ENCODE measurements at regions not wholly inside any gene's neighbourhood (a gene's known extent, or its start where the extent isn't known, plus 50 kb on each side); places are given as distances from the start of the nearest gene placed in this dataset.

- no peak for TF ChIP-seq POLR2A (IDR thresholded peaks at IDR 0.05)
- H3K36me3 ChIP-seq (replicated peaks in 1 of 2), result no peaks in the 10 kb centered on the region
- DNase-seq, result no peak
- no peak overlapping the region for H3K27ac ChIP-seq
- H3K9me3 ChIP-seq (replicated peaks in 1 of 3), result peaks cover 0 to 3% (median 0%) of the 10 kb centered on the region in 3 donors
- H3K27me3 ChIP-seq, result no peaks in the 10 kb centered on the region
- intact Hi-C loops (cut with DNase I), result no loop called here
- no peaks in the 10 kb centered on the region for H3K4me1 ChIP-seq (replicated peaks in 1 of 2)
- no peak overlapping the region for H3K4me3 ChIP-seq
These were observed 427.5 kb downstream of the ADRA2A start for GRCh38 chr10:111504376-111504775.

- intact Hi-C loops (cut with DNase I), result no loop called here
- no peak for TF ChIP-seq CTCF (IDR thresholded peaks at IDR 0.05)
- TF ChIP-seq POLR2A (IDR thresholded peaks at IDR 0.05), result no peak
- Histone ChIP-seq H3K27ac (no peak overlapping the region), H3K9me3 (replicated peaks in 1 of 3) (peaks cover 0 to 3% (median 0%) of the 10 kb centered on the region in 3 donors), H3K27me3 (no peaks in the 10 kb centered on the region), H3K36me3 (replicated peaks in 1 of 2) (no peaks in the 10 kb centered on the region), H3K4me3 (no peak overlapping the region), H3K4me1 (replicated peaks in 1 of 2) (no peaks in the 10 kb centered on the region)
- no peak for DNase-seq
- 29 to 40% (median 33%) methylated on average over 3 of the region's 3 CpGs for WGBS, 4 donors
These were observed 429.6 kb downstream of the ADRA2A start for GRCh38 chr10:111506266-111507034.

DNA sequence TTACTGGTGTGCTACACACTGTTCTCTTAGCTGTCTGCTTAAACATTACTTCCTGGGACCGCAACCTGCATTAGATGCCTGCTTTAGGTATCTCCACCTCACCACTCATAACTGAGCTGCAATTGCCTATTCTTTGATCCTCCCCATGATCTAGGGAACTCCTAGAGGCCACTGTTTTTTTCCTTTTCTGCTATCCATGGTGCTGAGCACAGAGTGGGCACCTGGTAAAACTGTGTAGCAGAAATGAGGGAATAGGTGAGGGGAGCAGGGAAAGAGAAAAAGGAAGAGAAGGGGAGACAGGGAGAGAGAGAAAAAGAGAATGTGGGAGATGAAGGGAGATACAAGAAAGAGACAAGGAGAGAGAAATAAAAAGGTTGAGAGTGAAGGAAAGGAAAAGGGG lies 434.9 kb downstream of the ADRA2A start:
- intact Hi-C loops (cut with DNase I), result no loop called here

GRCh38 chr10:111515264-111515663 lies 438.4 kb downstream of the ADRA2A start:
- TF ChIP-seq POLR2A (IDR thresholded peaks at IDR 0.05), result no peak
- TF ChIP-seq CTCF (IDR thresholded peaks at IDR 0.05), result no peak
- intact Hi-C loops (cut with DNase I), result no loop called here
- DNase-seq, result no peak
- 82 to 89% (median 85%) methylated on average over 4 of the region's 4 CpGs for WGBS, 4 donors
- no peaks in the 10 kb centered on the region for H3K36me3 ChIP-seq (replicated peaks in 1 of 2)
- no peaks in the 10 kb centered on the region for H3K9me3 ChIP-seq (replicated peaks in 1 of 3)
- H3K4me3 ChIP-seq, result no peak overlapping the region
- H3K27ac ChIP-seq, result no peak overlapping the region
- no peaks in the 10 kb centered on the region for H3K27me3 ChIP-seq
- no peaks in the 10 kb centered on the region for H3K4me1 ChIP-seq (replicated peaks in 1 of 2)

More for the DNA sequence above, 434.9 kb downstream of the ADRA2A start:
- TF ChIP-seq CTCF (IDR thresholded peaks at IDR 0.05) (no peak), POLR2A (IDR thresholded peaks at IDR 0.05) (no peak)
- 83 to 93% (median 90%) methylated on average over 1 of the region's 1 CpG for WGBS, 4 donors
- DNase-seq, result no peak
- Histone ChIP-seq H3K27ac (no peak overlapping the region), H3K9me3 (replicated peaks in 1 of 3) (no peaks in the 10 kb centered on the region), H3K4me1 (replicated peaks in 1 of 2) (no peaks in the 10 kb centered on the region), H3K36me3 (replicated peaks in 1 of 2) (no peaks in the 10 kb centered on the region), H3K27me3 (no peaks in the 10 kb centered on the region), H3K4me3 (no peak overlapping the region)

GRCh38 chr10:111515706-111516105 lies 438.9 kb downstream of the ADRA2A start:
- DNase-seq, result no peak
- no peaks in the 10 kb centered on the region for H3K4me1 ChIP-seq (replicated peaks in 1 of 2)
- no peaks in the 10 kb centered on the region for H3K36me3 ChIP-seq (replicated peaks in 1 of 2)
- no peak for TF ChIP-seq CTCF (IDR thresholded peaks at IDR 0.05)
- TF ChIP-seq POLR2A (IDR thresholded peaks at IDR 0.05), result no peak
- H3K27ac ChIP-seq, result no peak overlapping the region
- H3K4me3 ChIP-seq, result no peak overlapping the region
- no peaks in the 10 kb centered on the region for H3K9me3 ChIP-seq (replicated peaks in 1 of 3)
- intact Hi-C loops (cut with DNase I), result no loop called here
- no peaks in the 10 kb centered on the region for H3K27me3 ChIP-seq
